ENCODE measurements at regions not wholly inside any gene's neighbourhood (a gene's known extent, or its start where the extent isn't known, plus 50 kb on each side); places are given as distances from the start of the nearest gene placed in this dataset.

- DNase-seq, result no peak
These were observed 132.2 kb upstream of the ASTN2 start for GRCh38 chr9:117546894-117547678.

DNA sequence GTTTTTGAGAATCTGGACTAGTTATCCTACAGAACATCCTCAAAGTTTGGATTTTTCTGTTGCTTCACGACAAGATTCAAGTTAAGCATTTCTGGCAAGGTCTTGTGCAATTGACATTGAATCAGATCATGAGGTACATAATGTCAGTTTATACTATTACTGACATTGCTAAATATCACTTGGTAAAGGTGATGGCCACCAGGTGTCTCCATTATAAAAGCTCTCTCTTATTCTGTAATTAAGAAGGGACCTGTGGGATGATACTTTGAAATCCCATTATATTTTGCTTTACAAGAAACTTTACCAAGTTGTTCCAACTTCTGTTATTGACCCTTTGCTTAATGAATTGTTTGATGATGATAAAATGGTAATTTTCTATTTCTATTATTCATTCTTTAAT, 131.0 kb upstream of the ASTN2 start:
- no peak for DNase-seq

- DNase-seq, result no peak
These were observed 128.2 kb upstream of the ASTN2 start for GRCh38 chr9:117543089-117543488.

DNA sequence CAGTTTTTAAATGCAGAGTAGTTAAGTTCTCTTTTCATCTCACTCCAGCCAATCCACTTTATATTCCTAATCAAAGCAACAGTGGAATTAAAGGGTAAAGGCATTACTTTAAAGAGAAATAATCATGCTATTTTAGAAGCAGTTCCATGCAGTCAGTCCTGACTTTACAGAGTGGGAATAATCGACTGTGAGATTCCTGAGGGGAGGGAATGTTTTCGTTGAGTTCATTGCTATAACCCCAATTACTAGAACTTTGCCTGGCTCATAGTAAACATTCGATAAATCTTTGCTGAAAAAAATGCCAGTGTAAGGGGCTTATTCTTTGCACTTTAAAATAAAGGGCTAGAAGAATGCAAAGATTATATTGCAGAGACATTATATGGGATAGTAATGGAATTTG, 127.2 kb upstream of the ASTN2 start:
- DNase-seq, result no peak

- DNase-seq, result no peak
These were observed 126.3 kb upstream of the ASTN2 start for GRCh38 chr9:117541181-117541580.

DNA sequence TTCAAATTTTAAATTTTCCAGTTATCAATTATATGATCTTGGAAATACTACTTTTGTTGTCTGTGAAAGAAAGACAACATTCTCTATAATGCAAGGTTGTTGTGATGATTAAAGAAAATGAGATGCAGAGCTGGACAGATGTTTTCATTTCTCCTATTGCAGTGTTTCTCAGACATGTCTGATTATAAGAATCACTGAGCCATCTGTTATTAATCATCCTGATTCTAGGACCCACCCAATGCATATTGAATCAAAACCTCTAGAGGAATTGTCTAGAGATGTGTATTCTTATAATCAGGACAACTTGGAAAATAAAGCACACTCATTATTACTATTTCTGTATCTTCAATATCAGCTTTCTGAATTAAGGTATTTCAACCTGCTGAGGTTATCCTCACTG, 121.1 kb upstream of the ASTN2 start:
- DNase-seq, result no peak

DNA sequence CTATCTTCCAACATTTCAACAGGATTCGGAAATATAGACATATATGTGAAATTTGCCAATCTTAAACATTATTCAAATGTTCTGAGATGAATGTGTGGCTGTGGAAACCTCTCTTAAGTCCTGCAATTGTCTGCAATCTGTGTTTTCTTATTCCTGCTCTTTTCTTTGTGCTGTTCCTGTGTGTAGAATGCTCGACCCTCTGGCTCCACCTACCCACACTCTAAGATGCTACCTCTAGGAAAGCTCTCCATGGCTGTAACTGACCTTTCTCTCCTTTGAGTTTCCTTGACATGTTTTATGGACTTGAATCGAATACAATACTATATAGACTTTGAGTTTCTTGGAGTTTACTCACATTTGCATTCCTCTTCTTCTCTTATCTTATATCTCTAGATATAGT, 120.6 kb upstream of the ASTN2 start:
- DNase-seq, result no peak

DNA sequence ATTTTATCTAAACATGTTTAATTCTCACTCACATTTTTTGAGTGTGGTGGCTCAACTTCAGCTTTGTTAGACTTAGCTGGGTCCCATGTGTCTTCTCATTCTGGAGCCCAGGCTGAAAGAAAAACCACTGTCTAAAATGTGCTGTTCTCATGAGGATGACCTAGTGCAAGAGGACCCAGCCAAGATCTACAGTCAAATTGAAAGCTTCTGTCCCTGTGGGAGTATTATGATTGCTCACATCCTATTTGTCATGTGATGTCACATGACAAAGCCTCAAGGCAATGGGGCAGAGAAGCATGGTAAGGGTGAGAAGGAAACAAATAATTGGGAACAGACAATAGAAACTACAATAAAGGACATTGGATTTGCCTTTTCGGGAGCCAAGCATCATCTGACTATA, 113.4 kb upstream of the ASTN2 start:
- DNase-seq, result no peak

- DNase-seq, result no peak
These were observed 111.8 kb upstream of the ASTN2 start for GRCh38 chr9:117526674-117527073.

DNA sequence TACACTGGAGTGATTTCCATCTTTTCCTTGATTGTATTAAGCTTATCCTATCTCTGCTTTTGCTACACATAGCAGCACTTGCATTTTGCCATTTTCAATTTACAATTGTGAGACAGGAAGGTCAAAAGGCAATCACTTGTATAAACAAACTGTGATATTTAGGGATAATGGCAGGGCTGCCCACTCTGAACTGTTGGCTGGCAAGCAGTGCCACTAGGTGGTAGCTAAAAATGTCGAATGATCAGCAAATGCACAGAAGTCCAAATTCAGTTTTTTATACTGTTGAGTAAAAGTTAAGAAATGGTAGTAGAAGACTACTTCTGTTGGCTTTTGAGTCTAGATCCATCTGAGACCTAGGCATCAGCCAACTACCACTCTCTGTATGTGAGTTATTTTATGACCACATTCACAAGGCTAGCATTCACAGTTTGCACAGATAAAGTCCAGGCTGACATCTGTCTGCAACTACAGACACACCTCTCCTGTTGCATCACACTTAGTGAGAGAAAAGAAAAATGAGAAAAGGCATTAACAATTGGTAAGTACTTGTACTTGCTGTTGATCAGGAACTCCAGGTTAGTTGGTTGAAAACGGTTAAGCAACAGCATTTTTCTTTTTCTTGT, 108.8 kb upstream of the ASTN2 start:
- DNase-seq, result no peak

DNA sequence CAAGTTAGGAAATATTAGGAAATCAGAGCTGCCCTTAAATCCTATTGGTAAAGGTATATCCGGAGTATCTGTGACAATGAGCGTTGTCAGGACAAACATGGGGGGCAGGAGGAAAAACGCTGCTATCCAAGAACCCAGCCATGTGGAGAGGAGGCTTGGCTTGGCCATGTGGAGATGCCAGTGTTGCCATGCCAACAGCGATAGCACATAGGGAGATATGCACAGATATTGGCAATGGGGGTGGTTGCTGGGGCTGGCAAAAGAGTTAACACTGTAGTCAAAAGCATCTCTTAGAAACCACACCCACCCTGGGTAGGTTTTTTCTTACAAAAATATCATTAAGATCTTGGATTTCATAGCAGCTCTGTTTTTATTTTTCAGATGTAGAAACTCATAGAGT, 106.4 kb upstream of the ASTN2 start:
- DNase-seq, result no peak

GRCh38 chr9:117516676-117517632, 102.1 kb upstream of the ASTN2 start:
- no peak for DNase-seq

DNA sequence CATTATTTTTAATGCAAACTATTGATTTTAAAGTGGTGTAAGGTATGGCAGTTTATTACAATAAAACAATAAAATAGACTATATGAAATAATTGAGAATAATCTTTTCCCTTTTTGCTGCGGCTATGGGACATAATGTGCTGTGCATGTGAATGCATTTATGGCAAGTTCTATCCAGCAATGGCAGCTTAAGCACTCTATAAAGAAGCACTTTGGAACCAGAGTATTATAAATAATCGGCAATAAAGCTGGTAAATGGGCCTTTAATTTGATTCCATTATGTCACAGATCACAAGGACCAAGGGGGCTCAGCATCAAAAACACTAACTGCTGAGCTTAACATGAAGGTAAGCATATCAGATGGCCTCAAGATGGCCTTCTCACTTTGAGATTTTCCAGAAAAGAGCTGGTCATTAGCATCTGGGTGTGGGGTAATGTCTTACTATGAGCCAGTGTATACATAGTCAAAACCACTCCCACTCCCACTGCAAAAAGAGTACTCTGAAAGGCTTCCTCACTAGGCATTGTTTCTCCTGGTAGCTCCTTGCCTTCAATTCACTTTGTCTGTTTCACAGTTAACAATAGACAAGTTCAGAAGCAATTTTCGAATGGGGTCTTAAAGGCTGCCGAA, 97.1 kb upstream of the ASTN2 start:
- no peak for DNase-seq

- DNase-seq, result no peak
These were observed 81.5 kb upstream of the ASTN2 start for GRCh38 chr9:117496307-117496706.

GRCh38 chr9:117494401-117495090, 79.7 kb upstream of the ASTN2 start:
- no peak for DNase-seq

- DNase-seq, result no peak
These were observed 77.6 kb upstream of the ASTN2 start for GRCh38 chr9:117492476-117492875.

- DNase-seq, result no peak
These were observed 76.6 kb upstream of the ASTN2 start for GRCh38 chr9:117491491-117491890.

GRCh38 chr9:117490199-117490598, 75.3 kb upstream of the ASTN2 start:
- DNase-seq, result no peak

DNA sequence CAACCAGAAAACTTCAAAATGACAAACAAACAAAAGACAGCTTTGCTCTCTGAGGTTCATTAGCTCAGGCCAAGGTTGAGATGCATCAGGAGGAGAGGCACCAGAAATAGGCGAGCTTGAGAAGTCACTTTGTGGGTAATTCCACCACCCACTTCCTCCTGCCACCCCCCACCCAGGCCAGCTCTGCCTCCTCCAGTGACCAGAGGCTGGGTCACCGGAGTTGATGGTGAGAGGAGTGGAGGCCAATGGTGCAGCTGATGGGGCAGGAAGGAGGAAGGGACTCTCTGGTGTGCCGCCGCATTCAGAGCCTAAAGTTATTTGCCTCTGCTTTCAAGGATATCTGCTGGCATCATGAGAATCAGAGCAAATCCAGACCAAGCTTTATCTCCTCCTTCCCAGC, 73.8 kb upstream of the ASTN2 start:
- no peak for DNase-seq

DNA sequence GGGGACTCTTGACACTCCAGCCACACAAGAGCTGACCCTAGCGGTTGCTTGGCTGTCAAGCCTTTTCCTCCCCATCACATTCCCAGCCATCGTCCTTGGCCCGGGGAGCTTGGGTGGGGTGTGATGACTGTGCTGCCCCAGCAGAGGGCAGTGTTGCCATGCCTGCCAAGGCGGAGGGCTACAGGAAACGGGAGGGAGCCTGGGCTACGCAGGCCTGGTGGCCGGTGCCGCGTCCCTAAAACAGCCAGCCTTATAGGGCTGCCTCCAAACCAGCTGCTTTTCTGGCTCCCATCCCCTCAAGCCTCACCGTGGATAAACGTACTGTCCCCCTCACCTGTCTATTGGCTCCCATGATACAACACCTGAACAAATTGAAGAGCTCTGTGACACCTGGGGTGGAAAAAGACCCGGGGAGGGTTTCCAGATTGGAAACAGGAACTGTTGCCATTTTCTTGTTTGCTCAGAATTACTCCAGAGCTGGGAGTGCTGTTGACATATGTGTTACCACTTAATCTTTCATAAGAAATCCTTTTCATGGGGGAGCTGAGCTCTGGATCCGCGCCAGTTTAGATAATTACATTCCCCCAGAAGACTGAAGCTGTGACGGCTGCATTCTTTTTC, 72.8 kb upstream of the ASTN2 start:
- peak; percentile 45 for DNase-seq

DNA sequence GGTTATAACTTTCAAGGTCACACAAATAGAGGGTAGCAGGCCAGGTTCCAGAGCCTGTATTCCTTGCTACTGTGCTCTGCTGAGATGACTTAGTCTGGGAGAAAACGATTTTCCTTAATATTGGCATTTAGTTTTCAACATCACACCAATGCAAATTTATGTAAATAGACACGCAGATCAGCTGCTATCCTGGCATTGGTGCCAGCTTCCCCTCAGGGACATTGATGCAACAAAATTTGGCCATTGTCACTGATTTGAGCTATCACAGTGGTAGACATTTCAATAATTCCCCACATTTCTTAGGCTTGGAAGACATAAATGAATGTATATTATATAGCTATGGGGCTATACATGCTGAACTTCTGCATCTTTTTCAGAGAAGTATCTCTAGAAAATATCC, 71.6 kb upstream of the ASTN2 start:
- no peak for DNase-seq

- no peak for DNase-seq
These were observed 70.3 kb upstream of the ASTN2 start for GRCh38 chr9:117485176-117485575.

Data from NCI-H446 treated with DMSO at 0.1 percent for 48 hours (cell line).